HFF-Myc (cell line): ENCODE measurements at regions not wholly inside any gene's neighbourhood (a gene's known extent, or its start where the extent isn't known, plus 50 kb on each side); places are given as distances from the start of the nearest gene placed in this dataset.

Experiments used
- DNase-seq: peaks from one replicate; pipeline ENCODE4 v3.0.0-alpha.2; 2011; ENCODE audit warnings: low read depth; ENCODE audit errors: extremely low read depth
- H3K4me3 ChIP-seq: replicated peaks from 2 replicates; pipeline ENCODE4 v1.5.1; 2011; ENCODE audit warnings: low read depth, mild to moderate bottlenecking, control low read depth, low read length
- TF ChIP-seq, protein P1 (sequence below): IDR thresholded peaks from 2 replicates; pipeline ENCODE4 v1.5.1; 2012; ENCODE audit warnings: mild to moderate bottlenecking, low read depth, low read length, control low read depth; ENCODE audit errors: missing control alignments

- no peak overlapping the region for H3K4me3 ChIP-seq
- DNase-seq = no peak
- TF ChIP-seq, protein P1, sequence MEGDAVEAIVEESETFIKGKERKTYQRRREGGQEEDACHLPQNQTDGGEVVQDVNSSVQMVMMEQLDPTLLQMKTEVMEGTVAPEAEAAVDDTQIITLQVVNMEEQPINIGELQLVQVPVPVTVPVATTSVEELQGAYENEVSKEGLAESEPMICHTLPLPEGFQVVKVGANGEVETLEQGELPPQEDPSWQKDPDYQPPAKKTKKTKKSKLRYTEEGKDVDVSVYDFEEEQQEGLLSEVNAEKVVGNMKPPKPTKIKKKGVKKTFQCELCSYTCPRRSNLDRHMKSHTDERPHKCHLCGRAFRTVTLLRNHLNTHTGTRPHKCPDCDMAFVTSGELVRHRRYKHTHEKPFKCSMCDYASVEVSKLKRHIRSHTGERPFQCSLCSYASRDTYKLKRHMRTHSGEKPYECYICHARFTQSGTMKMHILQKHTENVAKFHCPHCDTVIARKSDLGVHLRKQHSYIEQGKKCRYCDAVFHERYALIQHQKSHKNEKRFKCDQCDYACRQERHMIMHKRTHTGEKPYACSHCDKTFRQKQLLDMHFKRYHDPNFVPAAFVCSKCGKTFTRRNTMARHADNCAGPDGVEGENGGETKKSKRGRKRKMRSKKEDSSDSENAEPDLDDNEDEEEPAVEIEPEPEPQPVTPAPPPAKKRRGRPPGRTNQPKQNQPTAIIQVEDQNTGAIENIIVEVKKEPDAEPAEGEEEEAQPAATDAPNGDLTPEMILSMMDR = no peak
These were observed 114.7 kb upstream of the FRMD4B start for GRCh38 chr3:69500604-69501003.

DNA sequence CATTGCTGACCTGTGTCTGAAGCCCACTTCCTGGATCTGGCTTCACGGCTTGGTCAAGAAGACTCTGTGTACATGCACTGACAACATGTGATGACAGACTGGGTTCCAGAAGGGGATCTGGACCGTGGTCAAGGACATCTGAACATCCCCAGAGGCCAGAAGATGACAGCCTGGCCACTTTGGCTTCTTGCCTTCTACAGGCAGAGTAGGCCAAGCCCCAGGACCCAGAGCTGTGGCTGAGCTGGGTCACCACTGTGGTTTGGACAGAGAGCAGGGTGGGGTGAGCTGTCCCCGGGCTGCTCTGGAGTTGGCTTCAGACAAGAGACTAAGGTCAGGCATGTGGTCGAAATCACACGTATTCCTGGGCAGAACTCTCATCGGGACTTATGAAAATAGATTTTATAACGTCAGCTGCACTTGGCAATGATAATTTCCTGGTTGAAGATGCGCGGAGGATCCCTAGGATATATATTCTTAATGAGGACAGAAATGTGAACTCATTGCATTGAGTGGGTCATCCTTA, 114.1 kb upstream of the FRMD4B start:
- TF ChIP-seq, protein P1 = no peak
- no peak overlapping the region for H3K4me3 ChIP-seq
- DNase-seq = no peak

GRCh38 chr3:69499422-69499821, 113.5 kb upstream of the FRMD4B start:
- TF ChIP-seq, protein P1 = no peak
- no peak overlapping the region for H3K4me3 ChIP-seq
- no peak for DNase-seq

GRCh38 chr3:69496856-69497255, 111.0 kb upstream of the FRMD4B start:
- DNase-seq = no peak
- TF ChIP-seq, protein P1 = no peak
- no peak overlapping the region for H3K4me3 ChIP-seq

DNA sequence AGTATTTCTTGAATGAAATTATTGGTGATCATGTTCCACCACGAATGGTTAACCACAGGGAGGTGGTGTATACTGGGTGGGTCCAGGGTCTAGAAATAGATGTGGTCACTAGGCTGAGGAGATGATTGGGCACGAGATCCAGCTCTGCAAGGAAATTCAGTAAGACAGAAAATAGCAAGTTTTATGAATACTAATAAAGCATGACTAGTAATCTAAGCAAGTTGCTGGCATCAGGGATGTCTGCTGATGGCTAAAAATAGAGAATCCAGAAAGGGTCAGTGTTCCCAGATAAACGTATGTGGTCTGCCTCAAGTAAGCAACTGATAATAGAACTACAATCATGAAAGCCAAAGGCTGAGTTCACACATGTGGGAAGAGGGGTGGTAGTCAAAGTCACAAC, 108.3 kb upstream of the FRMD4B start:
- TF ChIP-seq, protein P1 = no peak

DNA sequence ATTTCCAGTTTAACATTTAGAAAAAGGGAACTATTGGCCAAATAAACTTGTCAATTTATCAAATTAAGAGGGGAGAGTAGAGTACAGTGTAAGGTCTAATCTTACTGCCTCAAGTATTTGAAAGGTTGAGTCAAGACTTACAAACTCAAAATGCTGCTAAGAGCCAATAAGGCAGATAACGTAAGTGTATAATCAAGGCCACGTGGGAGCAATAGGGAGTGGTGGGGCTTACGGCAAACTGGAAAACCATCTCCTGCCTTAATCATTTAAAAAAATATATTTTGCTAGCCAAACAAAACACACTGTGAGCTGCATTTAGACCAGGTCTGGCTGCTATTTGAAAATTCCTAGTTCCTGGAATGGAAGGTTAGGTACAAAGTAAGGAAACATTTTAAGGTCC, 107.3 kb upstream of the FRMD4B start:
- H3K4me3 ChIP-seq = no peak overlapping the region
- no peak for DNase-seq
- TF ChIP-seq, protein P1 = no peak

More for the DNA sequence above, 108.3 kb upstream of the FRMD4B start:
- H3K4me3 ChIP-seq = no peak overlapping the region
- DNase-seq = no peak

- H3K4me3 ChIP-seq = no peak overlapping the region
- no peak for DNase-seq
- TF ChIP-seq, protein P1 = no peak
These were observed 106.1 kb upstream of the FRMD4B start for GRCh38 chr3:69491975-69492374.
